Forelimb muscle (tissue), 1 donor: ENCODE measurements at regions not wholly inside any gene's neighbourhood (a gene's known extent, or its start where the extent isn't known, plus 50 kb on each side); places are given as distances from the start of the nearest gene placed in this dataset.

Source experiments
- DNase-seq: peaks from one replicate; pipeline ENCODE4 v3.0.0-alpha.2; 2013; ENCODE audit warnings: low read depth

DNA sequence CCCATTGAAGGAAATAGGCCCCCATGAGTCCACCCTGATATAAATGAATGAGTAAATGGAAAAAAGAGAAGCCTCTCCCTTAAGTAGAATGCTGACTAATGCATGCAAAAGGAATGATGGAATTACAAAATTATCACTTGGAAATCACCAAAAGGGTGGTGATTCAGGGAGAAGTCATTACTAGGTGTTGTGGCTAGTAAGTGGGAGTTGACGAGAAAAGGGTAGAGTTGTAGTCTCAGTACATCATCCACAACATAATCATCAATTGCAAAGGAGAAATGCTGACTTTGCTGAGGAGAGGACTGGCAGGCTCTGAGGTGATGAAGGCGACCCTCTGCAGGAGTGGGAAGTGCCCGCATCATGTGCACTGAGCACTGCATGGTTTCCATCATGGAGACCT lies 201.5 kb upstream of the S1PR3 start:
- DNase-seq = no peak

DNA sequence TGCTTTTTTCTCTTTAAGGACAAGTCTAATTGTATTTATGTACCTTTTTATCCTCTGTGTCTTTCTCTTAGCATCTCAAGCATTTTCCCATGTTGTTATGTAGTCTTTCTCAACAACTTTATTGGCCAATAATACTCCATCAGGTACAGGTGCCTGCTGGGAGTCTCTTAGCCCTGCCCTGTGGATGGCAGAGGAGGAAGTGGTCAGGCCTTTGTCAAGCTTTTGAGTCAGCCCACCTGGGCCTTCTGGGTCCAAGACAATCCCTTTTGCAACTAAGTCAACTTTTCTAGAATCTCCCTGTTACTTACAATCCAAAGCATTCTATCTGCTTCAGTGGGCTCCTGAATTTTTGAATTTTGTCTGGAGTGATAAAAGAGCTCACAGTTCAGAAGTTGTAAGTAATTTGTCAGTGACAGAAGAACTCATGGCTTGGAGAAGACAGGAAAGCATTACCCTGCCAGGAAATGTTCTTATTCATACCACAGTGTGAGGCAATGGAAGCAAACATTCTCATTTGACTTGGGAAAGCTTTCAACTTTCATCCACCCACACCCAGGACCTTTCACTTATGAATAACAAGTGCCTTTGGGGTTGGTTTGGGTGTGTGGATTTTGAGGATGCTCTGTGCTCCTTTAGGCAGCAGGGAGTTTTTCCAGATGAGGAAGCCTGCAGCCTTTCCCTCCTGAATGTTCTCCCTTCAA lies 200.0 kb upstream of the S1PR3 start:
- no peak for DNase-seq

DNA sequence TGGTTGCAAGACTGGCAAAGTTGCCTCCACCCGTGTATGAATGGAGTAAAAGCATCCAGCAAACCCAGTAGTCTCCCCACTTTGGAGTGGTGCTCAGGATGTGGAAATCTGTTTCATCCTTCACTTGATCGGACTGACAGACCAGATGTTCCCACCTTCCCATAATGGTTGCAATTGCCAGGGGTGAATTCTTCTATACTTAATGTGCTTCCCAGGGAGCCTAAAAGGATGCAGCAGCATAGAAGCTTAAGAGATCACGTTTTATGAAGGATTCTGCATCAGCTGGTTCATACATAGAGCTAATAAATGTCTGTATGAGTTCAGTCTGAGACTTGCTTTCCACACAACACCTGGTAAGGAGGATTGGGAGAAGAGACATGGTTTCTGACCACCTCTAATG lies 198.8 kb upstream of the S1PR3 start:
- DNase-seq = no peak

DNA sequence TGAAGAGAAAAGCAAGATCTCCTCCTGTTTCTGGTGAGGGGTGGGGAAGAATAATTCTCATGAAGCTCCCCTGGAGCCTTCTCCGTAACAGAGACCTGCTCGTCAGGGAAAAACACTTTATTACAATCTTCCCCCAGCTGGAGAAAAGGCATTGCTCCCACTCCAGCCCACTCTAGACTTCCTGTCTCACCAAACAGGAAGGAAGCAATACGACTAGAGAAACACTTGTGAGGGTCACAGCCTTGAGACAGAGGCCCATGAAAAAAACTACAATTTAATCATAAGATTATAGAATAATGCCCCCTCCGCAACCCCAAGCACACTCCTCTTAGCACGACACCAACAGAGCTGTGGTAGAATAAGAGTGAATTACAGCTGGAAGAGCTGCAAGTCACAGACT lies 197.2 kb upstream of the S1PR3 start:
- no peak for DNase-seq

DNA sequence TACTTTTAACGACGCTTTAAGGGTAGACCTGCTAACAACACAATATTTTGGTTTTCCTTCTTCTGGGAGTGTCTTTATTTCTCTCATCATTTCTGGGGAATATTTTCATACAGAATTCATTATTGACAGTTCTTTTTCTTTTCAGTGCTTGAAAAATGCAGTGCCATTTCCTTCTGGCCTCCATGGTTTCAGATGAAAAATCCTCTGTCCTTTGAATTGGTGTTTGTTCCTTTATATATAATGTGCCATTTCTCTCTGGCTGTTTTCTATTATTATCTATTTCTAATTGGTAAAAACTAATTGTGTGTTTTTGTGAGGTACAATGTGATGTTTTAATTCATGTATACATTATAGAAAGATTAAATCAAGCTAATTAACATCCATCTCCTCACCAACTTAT lies 194.3 kb upstream of the S1PR3 start:
- DNase-seq = no peak

DNA sequence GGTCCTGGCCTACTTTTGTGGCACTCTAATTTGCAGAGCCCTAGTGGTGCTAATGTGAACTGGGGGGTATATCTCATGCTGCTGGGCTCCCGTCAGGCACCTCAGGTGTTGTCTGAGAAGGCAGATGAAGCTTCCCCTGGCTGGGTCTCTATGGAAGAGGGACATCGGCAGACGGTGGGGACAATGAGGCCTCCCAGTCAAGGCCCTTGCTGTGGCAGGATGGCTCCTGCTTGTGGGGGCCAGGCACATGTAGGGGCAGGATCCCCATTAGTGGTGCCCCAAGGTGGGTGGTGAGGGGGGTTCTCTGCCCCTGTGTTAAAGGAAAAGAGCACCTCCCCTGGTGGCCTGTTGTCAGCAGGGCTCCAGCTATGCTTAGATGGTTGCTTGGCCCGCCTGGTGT lies 192.8 kb upstream of the S1PR3 start:
- DNase-seq = no peak

DNA sequence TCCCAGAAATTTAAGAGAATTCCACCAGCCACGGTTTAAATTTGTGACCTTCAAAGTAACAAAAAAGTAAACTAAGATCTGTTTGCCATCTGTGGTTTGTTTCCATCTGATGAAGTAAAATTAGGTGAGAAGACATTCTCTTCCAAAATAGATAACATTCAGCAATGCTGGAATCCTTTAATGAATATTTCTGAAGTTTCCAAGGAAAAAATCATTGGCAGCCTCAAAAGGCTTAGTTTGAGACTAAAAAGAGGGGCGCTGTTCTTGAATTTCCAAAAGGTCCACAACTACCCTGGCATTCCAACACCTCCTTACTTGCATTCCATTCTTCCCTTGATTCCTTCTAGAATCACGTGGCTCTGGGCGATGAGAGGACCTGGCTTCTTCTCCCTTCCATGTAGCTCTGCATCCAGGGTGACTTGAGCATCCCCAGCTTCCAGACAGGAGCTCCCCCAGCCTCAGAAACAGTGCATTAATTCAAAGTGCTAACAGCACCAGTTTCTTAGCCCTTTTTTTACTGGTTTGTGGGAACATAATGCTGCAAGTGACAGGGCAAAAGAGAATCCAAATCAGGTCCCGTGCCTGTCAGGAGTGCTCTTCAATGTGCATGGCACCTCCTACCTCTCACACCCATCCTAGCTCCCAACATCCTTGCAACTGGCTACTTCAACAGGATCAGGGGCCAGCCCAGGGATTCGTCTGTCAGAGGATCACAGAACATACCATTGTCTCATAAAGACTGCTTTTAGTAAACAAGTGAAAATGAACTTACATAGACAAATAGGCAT lies 191.5 kb upstream of the S1PR3 start:
- no peak for DNase-seq

DNA sequence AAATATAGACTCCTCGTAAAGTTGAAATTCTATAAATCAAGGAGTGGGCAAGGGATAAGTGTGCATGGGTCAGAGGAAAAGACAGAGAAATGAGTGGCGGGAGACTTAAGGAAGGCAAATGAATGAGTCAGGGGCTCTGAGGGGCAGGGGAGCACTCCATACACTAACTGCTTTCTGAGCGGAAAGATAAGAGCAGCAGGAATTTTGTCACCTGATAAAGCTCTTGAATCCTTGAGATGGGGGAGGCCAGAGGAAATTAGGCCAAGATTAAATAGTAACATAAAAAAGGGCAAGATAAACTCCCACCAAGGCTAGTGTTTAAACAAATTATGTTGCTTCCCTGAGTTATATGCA lies 191.0 kb upstream of the S1PR3 start:
- DNase-seq = no peak

DNA sequence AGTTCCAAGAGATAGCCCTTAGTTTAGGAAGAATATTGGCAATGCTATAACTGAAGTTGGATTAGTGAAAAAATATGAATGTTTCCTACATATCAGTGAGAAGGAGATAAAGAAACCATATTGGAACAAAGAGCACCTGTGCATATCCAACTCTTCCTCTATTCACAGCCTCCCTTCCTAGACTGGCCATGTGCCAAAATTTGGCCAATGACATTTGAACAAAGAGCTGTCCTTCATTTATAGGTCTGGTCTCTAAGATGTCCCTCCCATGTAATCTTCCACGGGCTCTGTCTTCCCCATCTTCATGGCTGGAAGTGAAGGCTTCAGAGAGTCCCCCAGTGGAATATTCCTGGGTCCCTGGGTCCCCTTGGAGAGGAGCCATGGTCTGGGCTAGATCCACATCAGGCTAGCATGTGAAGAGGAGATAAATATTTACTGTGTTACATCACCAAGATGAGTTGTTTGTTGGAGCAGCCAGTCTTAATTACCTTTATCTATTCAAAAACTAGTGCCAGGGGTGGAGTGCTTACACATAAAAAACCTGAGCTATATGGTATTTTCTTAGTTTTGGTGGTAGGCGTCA lies 190.0 kb upstream of the S1PR3 start:
- no peak for DNase-seq

DNA sequence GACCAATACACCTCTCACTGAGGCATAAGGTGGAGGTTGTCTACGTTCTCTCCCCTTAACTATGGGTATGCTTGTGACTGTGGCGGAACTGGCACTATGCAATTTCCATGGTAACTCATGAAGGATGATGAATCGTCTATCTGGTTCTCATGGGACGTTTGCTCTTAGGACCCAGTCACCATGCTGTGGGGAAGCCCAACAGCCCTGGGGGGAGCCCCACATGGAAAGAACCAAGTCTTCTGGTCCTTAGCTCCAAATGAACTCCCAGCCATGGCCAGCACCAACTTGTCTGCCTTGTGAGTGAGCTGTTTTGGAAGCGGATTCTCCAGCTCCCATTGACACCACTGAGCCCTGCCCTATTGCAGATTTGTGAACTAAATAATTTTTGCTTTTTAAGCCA lies 188.7 kb upstream of the S1PR3 start:
- no peak for DNase-seq

DNA sequence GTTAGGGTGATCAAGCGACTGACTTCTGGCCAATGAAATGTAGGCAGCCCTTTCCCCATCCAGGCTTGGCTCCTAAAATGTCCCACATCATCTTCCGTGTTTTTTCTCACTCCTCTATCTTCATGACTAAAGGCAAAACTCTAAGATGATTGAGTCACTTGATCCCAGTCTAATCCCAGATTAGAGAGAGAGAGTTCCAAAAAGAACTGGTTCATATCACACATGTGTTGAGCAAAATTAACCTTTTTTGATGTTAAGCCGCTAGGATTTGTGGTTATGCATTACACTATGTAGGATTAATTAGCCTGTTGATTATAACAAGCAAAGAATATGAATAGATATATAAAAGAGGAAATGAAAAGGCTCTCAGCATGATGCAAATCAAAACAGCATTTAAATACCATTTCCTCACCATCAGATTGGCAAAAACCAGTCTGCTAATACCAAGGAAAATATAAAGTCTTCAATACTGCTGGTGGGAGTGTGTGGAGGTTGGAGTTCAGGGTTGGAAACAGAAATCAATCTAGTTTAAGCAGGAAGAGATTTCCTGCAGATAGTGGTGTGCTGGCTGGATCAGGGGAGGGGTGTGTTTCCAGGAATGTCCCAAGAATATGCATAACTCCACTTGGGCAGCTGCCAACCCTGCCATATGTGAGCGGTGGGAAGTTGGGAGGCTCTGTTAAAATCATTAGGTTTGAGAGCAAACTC lies 187.6 kb upstream of the S1PR3 start:
- DNase-seq = no peak

DNA sequence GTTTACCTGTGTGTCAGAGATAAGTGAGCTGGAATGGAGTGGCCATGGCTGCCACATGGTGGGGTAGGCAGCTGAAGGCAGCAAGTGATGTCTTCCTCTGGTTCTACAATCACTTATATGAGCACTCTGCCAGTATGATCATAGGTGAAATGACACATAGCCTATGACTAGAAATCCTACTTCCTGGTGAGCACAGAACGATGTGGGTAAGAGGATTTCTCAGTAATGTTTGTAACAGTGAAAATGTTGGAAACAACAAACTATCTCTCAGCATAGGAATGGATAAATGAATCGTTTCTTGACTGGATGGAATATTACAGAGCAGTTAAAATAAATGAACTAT lies 187.0 kb upstream of the S1PR3 start:
- DNase-seq = no peak

DNA sequence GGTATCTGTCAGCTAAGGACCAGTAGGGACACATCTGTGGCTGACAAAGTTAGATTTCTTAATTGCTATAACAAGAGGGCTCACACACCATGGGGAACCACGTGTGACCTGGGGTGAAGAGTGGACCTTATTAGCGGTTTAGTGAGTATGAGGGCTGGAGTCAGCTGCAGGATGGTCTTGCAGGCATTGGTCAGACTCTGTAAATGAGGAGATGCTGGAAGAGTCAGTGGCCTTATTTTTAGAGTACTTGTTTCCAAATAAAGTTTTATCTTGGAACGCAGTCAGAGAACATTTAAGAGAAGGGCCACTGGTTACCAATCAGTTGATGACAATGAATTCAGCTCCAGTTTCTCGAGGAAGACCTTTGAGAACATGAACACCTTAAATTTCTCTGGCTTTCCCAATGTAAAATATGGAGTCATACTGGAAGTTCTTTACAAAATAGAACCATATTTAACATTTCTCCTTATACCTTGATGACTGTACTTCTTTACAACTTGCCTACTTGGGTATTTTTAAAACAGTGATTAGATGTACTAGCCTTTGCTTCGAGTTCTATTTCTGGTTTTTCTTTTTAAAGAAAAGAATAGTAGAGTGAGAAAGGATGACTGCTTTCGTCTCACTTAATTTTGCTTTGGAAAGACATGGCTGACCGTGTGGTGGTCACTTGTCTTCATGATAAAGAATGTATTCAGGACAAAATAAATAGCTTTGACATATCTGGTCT lies 185.9 kb upstream of the S1PR3 start:
- DNase-seq = no peak

DNA sequence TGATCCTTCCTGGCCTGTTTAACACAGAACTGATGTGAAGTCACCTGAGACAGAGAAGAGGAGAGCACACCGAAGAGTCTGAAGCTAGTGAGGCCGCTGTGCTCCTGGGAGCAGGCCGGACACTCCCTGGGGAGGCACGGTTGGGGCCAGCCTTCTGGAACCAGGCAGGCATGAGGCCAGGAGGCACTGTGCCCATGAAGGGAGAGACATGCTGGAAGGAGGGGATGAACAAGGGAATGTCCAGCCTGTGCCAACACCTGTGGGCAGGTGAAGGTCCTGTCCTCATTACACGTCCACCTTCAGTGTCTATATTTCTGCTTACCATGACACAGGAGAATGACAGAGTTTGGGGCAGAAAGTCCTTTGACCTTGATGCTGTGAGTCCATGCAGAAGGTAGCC lies 183.8 kb upstream of the S1PR3 start:
- DNase-seq = no peak

DNA sequence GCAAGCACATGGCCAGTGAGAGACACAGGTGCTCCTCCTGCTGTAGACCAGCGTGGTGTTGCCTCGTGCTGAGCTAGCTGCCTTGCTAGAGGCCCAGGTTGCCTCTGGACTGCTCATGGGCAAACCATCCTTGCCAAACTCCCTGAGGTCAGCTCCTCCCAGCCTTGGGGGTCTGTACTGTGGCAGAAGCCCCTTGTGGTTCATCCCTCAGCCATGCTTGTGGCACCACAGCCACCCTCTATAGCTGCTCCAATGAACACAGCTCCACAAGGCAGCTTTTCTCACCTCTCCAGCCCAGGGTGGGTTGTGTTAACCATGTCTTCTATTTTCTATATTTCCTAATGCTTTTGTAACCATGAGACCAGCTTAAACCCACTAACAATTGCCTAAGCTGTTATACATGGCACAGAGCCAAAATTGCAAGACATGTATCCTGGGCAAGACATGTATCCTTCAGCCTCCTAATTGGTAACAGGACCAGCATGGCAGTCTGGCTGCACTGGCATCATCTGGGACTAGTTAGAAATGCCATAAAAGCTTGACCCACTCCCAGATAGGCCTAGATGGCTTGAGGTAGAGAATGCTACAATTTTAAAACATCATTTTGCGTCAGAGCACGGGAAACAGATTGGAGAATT lies 183.1 kb upstream of the S1PR3 start:
- no peak for DNase-seq

DNA sequence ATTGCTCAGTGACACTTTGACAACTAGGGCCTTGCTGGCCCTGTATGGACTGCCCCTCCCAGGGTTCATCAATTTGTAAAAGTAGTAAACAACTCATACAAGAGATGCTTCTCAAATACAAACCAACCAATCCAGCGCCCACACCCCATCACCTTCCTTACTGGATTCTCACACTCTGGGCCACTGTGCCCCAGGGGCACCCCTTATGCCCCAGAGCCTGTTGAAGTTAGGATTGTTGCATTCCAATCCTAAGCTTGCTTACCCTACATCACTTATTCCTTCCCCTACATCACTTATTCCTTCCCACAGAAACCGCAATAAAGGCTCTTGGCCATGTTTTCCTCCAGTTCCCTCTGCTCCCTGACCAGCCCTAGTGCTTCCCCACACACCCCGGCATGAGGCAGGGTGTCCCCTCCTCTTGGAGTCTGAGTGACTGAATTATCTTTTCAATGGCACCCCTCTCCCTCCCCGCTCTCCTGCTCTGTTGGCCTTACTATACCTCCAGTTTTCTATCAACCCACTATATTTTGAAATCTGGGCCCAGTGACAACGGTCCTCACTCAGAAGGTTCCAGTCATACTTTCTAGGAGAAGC lies 182.4 kb upstream of the S1PR3 start:
- DNase-seq = no peak

DNA sequence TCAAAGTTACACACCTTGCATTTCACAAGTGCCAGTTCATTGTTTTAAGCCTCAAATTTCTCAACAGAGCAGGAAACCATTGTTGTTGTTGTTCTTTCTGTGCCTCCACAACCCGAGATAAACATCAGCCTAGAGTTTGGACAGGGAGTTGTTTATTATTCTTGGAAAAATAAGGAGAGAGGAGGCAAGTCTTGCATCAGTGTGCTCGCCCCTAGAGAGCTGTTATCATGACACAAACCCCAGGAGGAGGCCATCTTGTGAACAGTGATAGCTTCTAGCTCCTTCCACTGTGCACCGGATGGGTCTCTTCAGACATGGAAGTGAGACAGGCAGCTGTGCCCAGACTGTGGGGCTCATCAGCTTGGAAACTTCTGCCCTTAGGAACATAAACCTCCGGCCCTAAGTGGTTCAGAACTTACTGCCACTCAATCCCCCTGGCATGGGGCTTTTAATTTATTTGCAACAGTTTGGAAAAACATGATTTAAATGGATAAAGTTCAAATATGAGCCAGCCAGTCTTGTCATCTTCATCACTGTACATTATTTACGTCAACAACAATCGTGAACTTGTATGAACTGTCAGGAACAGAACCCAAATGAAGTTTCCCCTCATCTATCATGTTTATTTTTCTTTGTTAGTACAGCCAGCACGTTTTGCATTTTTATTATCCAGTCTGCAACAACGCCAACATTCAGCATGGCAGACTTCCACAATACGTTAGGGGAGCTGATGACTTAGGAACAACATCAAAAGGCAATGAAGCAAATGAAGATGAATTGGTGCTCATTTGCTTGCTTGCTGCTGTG lies 181.7 kb upstream of the S1PR3 start:
- DNase-seq = no peak

DNA sequence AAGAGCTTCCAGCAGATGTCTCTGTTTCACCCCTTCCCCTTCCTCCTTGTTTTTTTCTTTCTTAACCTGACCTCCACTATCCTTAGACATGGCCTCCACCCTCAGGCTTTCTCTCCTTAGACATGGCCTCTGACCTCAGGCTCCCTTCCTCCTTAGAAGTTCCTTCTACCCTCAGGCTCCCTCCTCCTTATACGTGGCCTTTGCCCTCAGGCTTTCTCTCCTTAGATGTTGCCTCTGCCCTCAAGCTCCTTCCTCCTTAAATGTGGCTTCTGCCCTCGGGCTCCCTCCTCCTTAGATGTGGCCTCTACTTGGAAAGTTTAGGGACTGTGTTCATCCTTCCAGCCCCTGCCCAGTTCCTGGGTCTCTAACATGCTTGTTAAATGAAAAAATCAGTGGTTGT lies 180.4 kb upstream of the S1PR3 start:
- DNase-seq = no peak

DNA sequence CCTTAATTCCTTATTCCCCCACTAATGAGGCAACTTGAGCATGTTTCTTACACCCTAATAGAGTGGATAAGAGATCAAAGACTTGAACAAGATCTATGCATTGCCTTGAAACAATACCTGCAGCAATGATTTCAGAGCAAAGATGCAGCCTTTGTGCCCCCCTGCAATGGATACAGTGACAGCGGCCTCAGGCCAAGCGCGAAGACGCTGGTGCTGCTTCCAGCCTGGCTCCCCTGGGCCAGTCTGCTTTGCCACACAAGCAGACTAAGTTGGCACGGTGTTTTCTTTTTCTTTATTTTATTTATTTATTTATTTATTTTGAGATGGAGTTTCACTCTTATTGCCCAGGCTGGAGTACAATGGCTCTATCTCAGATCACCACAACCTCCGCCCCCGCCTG lies 179.8 kb upstream of the S1PR3 start:
- DNase-seq = no peak

DNA sequence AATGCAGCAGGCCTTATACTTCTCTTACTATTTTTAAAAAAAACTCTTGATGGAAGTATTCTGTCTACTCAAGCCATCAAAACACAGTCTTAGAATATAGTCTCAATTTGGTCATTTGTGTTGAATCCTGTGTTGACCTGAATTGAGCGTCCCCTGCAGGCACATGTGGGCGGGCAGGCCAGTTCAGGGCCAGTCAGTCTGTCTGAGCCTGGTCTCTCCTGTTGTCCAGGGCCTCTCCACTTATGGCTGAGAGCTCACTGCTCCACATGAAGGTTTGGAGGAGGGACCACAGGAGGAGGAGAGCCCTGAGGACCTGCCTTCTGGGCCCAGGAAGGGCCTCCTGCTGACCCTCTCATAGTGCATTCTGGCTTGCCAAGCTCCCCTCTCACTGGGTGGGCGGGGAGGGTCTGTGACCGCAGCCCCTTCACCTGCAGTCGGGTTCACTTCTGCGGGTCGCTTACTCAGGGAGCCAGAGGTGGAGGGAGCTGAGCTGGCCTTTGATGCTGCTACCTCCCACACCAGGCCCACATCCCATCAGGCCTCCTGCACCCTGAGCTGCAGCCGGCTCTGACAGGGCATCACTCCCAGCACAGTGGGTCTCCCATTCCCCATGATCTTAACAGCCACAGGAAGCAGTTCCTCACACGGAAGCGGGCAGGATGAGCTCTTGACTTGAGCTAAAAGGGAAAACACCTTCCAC lies 178.2 kb upstream of the S1PR3 start:
- DNase-seq = no peak
